Colon (tissue), 2 donors: ENCODE measurements at regions not wholly inside any gene's neighbourhood (a gene's known extent, or its start where the extent isn't known, plus 50 kb on each side); places are given as distances from the start of the nearest gene placed in this dataset.
A peak's percentile ranks its signal among the peaks of the same experiment; 100 is the strongest.
"Not testable (repeated sequence)": the region's sequence is repeated elsewhere in the genome, so short reads cannot be mapped to it uniquely, and the experiment has no call there.

Experiments used
- FAIRE-seq: peaks from 2 replicates; lab custom pipeline; 2012; peaks lifted over from hg19 to GRCh38; lab: Jason Lieb, UNC
- donor health status: control.
- donor health status: control.

GRCh38 chr10:9140373-9140772, 1085.9 kb downstream of the GATA3 start:
- FAIRE-seq, result no peak

- FAIRE-seq, result no peak
These were observed 1093.0 kb downstream of the GATA3 start for GRCh38 chr10:9147475-9147874.

- no peak for FAIRE-seq
These were observed 1094.6 kb downstream of the GATA3 start for GRCh38 chr10:9149134-9149533.

- not testable (repeated sequence) for FAIRE-seq
These were observed 1098.6 kb downstream of the GATA3 start for GRCh38 chr10:9153057-9153456.

- no peak for FAIRE-seq
These were observed 1103.2 kb downstream of the GATA3 start for GRCh38 chr10:9157656-9158055.

- no peak for FAIRE-seq
These were observed 1104.2 kb downstream of the GATA3 start for GRCh38 chr10:9158675-9159074.

- FAIRE-seq, result no peak
These were observed 1105.8 kb downstream of the GATA3 start for GRCh38 chr10:9160275-9160674.

- no peak for FAIRE-seq
These were observed 1109.2 kb downstream of the GATA3 start for GRCh38 chr10:9163699-9164098.

GRCh38 chr10:9166770-9167169, 1112.3 kb downstream of the GATA3 start:
- no peak for FAIRE-seq

GRCh38 chr10:9172276-9172675, 1117.8 kb downstream of the GATA3 start:
- no peak for FAIRE-seq

GRCh38 chr10:9175200-9175599, 1120.7 kb downstream of the GATA3 start:
- FAIRE-seq, result no peak

- not testable (repeated sequence) for FAIRE-seq
These were observed 1128.9 kb downstream of the GATA3 start for GRCh38 chr10:9183197-9183880.

- peak; percentile 57 for FAIRE-seq
These were observed 1133.7 kb downstream of the GATA3 start for GRCh38 chr10:9188022-9188810.

- no peak for FAIRE-seq
These were observed 1135.0 kb downstream of the GATA3 start for GRCh38 chr10:9189448-9189847.

- FAIRE-seq, result no peak
These were observed 1138.6 kb downstream of the GATA3 start for GRCh38 chr10:9193120-9193519.

- no peak for FAIRE-seq
These were observed 1140.9 kb downstream of the GATA3 start for GRCh38 chr10:9195385-9195784.

GRCh38 chr10:9198611-9199010, 1144.1 kb downstream of the GATA3 start:
- no peak for FAIRE-seq

- FAIRE-seq, result no peak
These were observed 1151.1 kb downstream of the GATA3 start for GRCh38 chr10:9205558-9205957.

- FAIRE-seq, result no peak
These were observed 1154.8 kb downstream of the GATA3 start for GRCh38 chr10:9209105-9209798.

GRCh38 chr10:9211228-9211627, 1156.7 kb downstream of the GATA3 start:
- FAIRE-seq, result no peak

- no peak for FAIRE-seq
These were observed 1160.1 kb downstream of the GATA3 start for GRCh38 chr10:9214618-9215017.

GRCh38 chr10:9215121-9215520, 1160.6 kb downstream of the GATA3 start:
- FAIRE-seq, result no peak

- FAIRE-seq, result no peak
These were observed 1165.4 kb downstream of the GATA3 start for GRCh38 chr10:9219860-9220259.
